ENCODE measurements at regions not wholly inside any gene's neighbourhood (a gene's known extent, or its start where the extent isn't known, plus 50 kb on each side); places are given as distances from the start of the nearest gene placed in this dataset.
A peak's percentile ranks its signal among the peaks of the same experiment; 100 is the strongest.
"Not testable (repeated sequence)": the region's sequence is repeated elsewhere in the genome, so short reads cannot be mapped to it uniquely, and the experiment has no call there.

- not testable (repeated sequence) for DNase-seq
Measured at GRCh38 chr7:65800191-65800590, 72.7 kb upstream of the VKORC1L1 start.

GRCh38 chr7:65800890-65801341, 72.0 kb upstream of the VKORC1L1 start:
- DNase-seq = no peak

- no peak for DNase-seq
Measured at GRCh38 chr7:65804887-65805286, 68.0 kb upstream of the VKORC1L1 start.

DNA sequence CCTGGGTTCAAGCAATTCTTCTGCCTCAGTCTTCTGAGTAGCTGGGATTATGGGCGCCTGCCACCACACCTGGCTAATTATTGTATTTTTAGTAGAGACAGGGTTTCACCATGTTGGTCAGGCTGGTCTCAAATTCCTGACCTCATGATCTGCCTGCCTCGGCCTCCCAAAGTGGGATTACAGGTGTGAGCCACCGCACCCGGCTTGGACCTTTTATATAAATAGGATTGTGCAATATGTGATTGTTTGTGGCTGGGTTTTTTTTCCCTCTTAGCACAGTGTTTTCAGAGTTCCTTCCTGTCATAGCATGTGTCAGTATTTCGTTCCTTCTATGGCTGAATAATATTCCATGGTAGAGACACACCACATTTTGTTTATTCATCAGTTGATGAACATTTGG, 65.8 kb upstream of the VKORC1L1 start:
- not testable (repeated sequence) for DNase-seq

DNA sequence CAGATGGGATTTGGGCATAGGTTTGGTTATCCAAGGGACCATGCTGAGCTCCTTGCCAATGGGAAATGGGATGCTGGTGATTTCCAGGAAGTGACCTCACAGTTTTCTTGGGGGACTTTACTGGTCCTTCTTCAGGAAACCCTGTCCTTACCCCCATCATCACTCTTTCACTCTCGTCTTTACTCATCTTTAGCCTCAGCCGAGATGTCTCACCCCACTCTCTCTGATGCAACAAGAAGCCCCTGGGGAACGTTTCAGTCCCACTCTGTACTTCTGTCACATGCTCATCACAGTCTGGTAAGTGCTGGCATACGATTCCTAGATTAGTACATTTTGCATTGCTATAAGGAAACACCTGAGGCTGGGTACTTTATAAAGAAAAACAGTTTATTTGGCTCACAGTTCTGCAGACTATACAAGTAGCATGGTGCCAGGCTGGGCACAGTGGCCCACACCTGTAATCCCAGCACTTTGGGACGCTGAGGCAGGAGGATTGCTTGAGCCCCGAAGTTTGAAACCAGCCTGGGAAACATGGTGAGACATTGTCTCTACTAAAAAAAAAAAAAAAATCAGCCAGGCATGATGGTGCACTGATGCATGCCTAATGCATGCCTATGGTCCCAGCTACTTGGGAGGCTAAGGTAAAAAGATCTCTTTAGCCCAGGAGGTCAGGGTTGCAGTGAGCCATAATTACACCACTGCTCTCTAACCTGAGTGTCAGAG, 63.5 kb upstream of the VKORC1L1 start:
- DNase-seq = no peak

DNA sequence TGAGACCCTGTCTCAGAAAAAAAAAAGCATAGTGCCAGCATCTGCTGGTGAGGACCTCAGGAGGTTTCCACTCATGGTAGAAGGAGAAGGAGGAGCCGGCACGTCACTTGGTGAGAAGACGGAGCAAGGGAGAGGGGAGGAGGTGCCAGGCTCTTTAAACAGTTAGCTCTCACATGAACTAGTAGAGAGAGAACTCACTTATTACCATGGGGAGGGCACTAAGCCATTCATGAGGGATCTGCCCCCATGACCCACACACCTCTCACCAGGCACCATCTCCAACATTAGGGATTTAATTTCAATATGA, 62.9 kb upstream of the VKORC1L1 start:
- DNase-seq = no peak

- DNase-seq = no peak
Measured at GRCh38 chr7:65812281-65812680, 60.6 kb upstream of the VKORC1L1 start.

- not testable (repeated sequence) for DNase-seq
Measured at GRCh38 chr7:65814556-65815167, 58.2 kb upstream of the VKORC1L1 start.

DNA sequence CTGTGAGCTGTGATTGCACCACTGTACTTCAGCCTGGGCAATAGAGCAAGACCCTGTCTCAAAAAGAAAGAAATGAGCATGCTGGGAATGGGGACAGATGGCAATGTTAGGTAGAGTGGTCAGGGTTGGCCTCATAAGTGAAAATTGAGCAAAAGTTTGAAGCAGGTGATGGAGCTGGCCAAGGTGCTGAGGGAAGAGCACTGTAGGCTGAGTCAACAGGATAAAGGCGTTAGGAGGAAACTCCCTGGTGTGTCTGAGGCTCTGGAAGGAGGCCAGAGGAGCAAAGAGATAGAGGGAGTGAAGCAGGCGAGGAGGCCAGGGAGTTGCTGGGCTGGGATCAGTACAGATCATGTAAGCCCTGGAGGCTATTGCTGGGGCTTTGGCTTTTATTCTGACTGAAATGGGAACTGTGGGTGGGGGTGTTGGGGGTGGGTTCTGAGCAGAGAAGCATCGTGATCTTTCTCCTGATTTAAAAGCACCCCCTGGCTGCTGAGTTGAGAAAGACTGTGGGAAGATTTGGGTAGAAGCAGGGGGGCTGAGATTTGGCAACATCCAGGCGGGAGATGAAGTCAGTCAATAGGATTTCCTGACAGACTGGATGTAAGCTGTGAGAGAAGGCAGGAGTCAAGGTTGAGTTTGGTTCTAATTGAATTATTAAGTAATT, 52.5 kb upstream of the VKORC1L1 start:
- peak in 1 of 3 donors; percentile 3 for DNase-seq
